NCI-H1092 treated with DMSO at 0.1 percent for 48 hours (cell line): ENCODE measurements at regions not wholly inside any gene's neighbourhood (a gene's known extent, or its start where the extent isn't known, plus 50 kb on each side); places are given as distances from the start of the nearest gene placed in this dataset.
"Not testable (repeated sequence)": the region's sequence is repeated elsewhere in the genome, so short reads cannot be mapped to it uniquely, and the experiment has no call there.

Source experiments
- DNase-seq: peaks from one replicate; lab custom pipeline; 2025; lab: John Stamatoyannopoulos, UW

- DNase-seq, result no peak
Observed at GRCh38 chr17:70374496-70374895, 205.2 kb downstream of the KCNJ2 start.

GRCh38 chr17:70375406-70375805 lies 206.1 kb downstream of the KCNJ2 start:
- DNase-seq, result no peak

DNA sequence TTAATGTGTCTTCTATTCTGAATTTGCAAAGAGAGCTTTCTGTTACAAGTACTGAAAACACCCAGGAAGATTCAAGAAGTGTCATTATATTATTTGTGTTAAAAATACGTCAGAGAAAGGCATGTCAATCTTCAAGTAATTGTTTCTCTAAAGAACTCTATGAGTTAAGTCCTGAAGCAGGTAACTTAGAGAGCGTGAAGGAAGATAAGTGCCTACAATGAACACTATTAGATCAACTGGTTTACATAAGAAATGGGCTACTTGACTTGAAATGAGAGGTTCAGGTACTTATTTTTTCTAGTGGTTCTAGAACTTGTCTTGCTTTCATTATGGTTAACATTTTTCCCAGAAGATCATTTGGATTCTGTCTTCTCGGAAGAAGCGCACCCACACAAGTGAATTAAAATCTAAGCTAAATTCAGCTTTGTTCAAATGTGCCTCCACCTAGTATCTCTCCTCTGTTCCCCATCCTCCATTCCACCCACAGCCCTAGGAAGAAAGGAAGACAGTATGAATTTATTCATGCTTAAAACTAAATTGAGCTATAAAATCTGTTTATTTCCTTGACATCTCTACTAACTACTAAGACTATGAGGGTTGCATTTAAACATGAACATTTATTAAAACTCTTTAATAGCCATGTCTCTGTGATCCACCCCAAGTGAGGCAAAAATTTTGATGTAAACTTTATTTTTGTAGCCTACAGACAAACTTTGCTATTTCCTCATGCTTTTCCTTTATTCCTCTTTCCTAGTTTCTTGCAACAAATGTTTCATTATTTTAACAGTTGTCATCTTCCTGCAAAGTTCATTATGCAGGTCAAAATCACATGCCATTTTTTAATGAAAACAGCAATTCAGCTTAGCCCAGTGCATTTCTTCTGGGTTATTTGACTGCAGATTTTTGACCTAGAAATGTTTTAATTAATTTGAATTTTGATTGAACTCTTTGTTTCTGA lies 206.8 kb downstream of the KCNJ2 start:
- no peak for DNase-seq

GRCh38 chr17:70377654-70378053 lies 208.3 kb downstream of the KCNJ2 start:
- DNase-seq, result no peak

DNA sequence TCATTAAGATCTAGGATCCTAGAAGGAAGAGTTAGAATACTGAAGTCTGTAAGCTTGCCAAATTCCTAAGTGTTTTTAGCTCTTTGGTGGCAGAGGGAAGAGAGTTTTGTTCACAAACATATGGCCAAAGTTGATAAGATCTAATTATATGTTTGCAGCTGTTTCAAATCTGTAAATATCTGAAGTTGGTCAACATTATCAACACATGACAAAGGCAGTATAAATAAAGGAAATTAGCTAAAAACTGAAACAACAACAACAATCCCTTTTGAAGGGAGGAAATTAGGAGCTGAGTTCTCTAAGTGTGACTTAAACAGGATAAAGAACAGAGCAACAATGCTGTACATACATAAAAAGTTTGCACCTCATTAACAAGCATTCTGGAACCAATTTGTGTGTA lies 208.7 kb downstream of the KCNJ2 start:
- DNase-seq, result no peak

GRCh38 chr17:70379945-70380344 lies 210.6 kb downstream of the KCNJ2 start:
- no peak for DNase-seq

DNA sequence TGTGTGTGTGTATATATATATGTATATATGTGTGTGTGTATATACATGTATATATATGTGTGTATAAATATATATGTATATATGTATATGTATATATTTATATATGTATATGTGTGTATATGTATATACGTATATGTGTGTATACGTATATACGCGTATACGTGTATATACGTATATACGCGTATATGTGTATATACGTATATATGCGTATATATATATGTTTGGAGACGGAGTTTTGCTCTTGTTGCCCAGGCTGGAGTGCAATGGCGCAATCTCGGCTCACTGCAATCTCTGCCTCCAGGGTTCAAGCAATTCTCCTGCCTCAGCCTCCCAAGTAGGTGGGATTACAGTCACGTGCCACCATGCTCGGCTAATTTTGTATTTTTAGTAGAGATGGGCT lies 212.6 kb downstream of the KCNJ2 start:
- not testable (repeated sequence) for DNase-seq

DNA sequence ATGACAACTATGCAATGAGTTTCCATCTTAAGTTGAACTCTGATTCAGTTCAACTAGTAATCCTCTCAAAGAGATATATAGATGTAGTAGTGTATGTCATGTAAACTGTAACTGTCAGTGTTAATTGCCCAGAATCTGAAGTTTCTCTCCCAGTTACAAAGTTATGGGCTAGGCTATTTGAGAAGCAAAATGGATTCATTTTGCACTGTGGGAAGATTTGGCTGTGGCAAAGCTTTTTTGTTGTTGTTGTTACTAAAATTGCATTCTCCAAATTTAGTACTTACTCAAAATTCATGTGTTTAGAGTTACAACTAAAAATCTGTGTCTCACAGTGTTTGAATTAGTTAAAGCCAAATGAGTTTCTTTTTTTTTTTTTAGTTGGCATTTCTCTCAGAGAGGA lies 219.0 kb downstream of the KCNJ2 start:
- DNase-seq, result no peak

DNA sequence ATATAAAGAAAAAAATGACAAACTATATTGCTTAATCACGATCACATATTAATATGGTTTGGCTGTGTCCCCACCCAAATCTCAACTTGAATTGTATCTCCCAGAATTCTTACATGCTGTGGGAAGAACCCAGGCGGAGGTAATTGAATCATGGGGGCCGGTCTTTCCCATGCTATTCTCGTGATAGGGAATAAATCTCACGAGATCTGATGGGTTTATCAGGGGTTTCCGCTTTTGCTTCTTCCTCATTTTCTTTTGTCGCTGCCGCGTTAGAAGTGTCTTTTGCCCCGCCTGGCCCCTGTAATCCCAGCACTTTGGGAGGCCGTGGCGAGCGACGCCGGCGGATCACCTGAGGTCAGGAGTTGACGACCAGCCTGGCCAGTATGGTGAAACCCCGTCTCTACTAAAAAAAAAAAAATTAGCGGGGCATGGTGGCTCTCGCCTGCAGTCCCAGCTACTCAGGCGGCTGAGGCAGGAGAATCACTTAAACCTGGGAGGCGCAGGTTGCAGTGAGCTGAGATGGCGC lies 220.0 kb downstream of the KCNJ2 start:
- not testable (repeated sequence) for DNase-seq

GRCh38 chr17:70390049-70390448 lies 220.7 kb downstream of the KCNJ2 start:
- DNase-seq, result no peak

DNA sequence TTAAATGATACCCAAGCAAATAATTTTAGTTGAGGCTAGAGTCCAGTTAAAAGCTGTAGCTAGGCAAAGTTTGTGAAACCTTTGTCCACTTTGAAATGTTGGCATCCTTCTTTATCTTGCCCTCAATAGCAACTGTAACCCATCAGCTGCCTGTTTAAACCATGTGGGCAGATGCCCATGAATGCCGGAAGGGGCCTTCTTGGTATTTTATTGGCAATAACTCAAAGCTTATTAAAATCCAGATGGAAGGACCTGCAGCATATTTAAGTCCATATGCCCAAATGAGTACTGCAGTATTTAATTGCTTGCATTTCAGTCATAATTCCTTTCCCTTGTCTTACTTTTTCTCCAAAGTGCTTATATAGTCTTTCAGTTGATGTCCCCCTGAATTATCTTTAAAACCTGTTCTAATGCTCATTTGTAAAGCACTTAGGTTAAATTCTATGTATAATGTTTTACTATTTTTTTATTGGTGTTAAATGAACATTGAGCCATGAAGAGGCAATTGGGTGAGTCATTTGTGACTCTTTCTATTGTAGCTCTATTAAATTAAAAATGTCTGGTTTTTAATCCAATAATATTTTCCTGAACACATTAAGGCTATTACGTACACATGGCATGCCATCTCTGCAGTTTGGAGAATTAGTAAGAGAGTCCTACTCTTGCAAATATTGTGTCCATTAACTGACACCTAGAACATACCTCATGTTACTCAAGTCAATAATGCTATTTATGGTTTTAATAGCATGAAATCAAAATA lies 225.3 kb downstream of the KCNJ2 start:
- no peak for DNase-seq

DNA sequence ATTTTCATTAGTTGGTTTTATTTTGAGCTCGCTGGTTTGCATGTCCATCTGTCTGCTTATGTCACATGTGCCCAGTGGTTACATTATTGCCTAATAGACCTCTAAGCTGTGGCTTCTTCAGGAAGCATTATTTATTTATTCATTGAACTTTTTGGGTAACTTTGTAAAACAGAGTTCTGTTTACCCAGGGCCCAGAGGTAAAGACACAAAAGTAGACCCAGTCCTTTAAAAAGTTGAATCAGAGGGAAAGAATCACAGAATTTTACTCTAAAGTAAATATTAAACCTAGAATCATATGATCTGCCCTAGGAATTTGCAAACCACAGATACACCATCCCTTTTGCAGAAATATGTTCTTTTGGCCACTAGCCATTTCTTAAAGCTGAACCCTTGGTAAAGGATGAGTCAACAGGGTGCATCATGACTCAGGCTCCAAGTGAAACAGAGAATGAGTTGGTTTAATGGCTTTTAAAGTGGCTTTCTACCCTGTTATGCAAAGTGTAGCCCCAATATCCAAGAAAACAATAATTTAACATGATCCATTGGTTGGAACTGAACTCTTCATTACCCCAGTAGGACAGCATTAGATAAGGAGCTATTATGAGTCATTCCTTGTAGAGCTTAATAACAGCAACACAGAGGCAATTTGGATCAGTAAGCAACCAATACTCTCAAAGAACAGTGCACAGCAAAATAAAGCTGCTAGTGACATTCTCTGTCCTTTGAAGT lies 236.3 kb downstream of the KCNJ2 start:
- no peak for DNase-seq

DNA sequence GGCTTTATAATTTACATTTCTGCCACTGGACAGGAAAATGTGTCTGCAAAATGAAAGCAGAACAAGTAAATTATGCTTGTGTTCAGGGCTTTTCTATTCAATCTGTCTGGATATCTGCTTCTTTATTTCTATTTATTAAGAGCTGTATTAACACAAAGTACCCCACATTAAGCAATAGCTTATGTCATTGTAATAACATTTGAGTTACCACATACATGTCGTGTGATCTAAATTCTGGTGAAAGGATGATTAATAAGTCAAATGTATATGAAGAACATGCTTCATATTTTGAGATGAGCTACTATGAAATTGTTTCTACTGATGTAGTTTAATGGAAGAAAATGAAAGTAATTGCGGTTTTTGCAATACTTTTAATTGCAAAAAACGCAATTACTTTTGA lies 238.2 kb downstream of the KCNJ2 start:
- DNase-seq, result no peak

- no peak for DNase-seq
Observed at GRCh38 chr17:70408768-70409167, 239.4 kb downstream of the KCNJ2 start.

DNA sequence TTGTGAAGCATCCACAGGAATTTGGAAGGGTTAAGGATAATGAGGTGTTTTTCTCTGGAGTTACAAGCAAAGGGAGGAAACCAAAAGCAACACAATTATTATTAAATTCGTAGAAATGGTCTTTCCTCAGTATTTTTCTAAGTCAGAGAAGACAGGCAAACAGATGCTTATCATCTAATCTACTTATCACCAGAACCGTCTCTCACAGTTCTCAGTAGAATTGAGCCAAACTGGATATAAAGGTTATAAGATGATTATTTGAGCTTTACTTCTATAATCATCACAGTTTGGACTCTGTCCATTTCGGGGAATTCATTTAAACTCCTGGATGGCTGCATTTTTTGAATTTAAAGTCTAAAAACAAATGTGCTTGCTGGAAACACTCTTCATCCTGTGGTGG lies 245.0 kb downstream of the KCNJ2 start:
- DNase-seq, result no peak

DNA sequence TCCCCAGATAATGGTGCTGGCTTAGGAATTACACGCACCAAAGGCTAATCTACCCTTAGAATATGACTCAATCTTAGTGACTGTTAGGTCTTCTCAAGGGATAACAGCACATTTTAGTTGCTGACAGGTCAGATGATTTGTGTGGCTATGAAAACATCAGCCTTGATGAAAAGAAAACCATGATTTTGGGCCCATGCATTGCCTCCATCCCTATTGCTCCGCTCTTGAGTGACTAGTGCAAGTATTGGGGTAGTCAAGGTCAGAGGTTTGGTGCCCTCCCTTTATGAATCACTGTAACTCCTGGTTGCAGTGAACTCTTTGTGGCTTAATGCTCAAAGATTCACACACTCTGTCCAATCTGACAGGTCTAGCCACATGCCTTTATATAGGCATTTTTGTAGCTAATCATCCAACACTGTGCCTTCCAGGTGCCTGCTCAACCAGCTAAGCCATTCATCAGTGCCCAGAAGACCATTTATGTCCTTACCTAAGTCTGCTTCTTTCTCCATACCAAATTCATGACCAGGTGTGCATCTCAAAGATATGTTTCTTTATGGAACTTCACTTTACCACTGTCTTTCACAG lies 251.6 kb downstream of the KCNJ2 start:
- no peak for DNase-seq

DNA sequence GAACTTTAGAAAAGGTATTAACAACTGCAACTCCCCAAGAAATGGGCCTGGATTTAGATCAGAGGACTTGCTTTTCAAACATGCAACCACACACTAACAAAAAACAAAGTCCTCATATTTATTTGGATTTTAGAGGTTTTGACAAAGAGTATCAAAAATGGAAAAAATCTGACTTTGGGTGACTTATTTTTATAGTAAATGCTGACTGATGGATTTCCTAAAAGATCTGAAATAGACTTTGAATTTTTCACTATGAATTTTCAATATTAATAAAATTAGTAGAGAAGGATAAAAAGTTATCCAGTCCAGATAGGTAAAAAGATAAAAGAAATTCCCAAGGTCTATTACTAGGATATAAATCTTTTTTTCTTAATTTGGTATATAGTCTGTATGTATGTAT lies 253.5 kb downstream of the KCNJ2 start:
- DNase-seq, result no peak

- DNase-seq, result no peak
Observed at GRCh38 chr17:70423562-70423961, 254.2 kb downstream of the KCNJ2 start.

- no peak for DNase-seq
Observed at GRCh38 chr17:70426752-70427151, 257.4 kb downstream of the KCNJ2 start.

- DNase-seq, result no peak
Observed at GRCh38 chr17:70434536-70435490, 265.5 kb downstream of the KCNJ2 start.

- no peak for DNase-seq
Observed at GRCh38 chr17:70437656-70438055, 268.3 kb downstream of the KCNJ2 start.
